ENCODE measurements at regions not wholly inside any gene's neighbourhood (a gene's known extent, or its start where the extent isn't known, plus 50 kb on each side); places are given as distances from the start of the nearest gene placed in this dataset.

DNA sequence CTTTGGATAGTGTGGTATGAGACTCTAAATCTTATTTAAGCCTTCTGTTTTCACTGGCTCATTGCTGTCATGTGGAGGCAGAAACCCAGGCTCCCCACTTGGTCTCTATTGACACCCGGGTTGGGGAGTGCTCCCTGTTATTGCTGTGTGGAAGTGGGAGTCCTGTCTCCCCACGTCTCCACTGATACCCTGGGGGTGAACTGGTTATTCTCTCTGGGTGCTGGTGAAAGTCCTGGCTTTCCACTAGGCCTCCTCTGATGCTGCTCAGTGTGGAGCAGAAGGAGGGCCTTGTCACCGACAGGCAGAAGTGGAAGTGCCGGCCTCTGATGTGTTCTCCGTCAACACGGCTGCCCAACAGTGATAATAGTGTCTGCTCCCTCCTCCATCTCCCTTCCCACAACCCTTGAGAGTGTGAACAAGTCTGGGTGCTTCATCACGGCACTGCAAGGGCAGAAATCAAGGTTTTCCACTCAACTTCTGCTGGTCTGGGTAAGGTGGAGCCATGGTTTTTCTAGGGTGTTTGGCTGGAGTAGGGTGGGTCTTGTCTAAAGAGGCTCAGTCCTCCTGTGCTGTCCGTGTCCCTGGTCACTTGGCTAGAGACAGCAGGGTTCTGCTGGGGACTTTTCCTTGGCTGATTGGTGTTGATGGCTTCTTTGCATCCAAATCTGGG is 240.7 kb upstream of the B3GAT1 start:
- no peak for DNase-seq (ENCODE audit: low read depth, low spot score)

DNA sequence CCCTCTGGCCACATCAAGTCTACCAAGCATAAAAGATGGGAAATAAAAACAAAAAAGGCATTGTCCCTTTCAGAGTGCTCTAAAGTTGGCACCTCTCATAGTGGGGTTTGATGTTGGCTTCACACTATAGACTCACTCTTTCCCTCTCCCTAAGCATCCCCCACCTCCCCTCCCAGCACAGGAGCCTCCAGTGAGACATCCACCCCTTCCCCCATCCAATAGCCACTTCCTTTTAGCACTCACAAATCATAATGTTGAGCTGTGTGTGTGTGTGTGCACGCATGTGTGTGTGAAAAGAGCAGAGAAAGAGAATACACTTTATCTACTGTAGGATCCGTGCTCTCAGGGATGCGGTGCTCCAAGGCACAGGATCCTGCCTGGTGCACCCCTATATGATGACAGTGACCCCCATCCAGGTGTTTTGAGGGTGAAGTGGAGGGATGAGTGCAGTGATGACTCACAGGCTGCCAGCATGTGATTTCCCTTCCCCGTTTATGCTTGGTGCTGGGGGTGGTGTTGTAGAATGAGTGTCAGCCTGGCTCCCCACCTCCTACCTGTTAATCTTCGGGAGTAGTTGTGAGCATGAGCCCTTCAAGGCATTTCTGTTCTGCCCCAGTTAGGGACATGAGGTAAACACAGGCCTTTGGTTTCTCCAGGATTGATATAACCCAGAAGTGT is 235.2 kb upstream of the B3GAT1 start:
- no peak for DNase-seq (ENCODE audit: low read depth, low spot score)

DNA sequence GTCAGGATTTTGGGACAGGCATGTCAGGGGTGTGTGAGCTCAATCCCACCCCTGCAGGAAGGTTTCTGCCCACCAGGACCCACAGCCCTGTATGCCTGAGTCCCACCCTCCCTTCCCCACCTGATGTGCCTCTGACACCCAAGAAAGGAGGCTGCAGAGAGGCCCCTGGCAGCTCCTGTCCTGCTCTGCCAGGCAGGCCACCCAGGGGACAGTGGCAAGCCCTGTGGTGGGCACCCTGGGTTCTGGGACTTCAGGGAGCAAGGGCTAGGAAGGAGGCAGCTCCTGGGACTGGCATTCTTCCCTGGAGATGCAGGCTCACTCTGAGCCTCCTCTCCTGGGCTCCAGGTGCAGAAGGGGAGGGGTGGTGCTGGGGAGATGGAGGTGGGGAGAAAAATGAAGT is 234.5 kb upstream of the B3GAT1 start:
- DNase-seq (ENCODE audit: low read depth, low spot score) = no peak

DNA sequence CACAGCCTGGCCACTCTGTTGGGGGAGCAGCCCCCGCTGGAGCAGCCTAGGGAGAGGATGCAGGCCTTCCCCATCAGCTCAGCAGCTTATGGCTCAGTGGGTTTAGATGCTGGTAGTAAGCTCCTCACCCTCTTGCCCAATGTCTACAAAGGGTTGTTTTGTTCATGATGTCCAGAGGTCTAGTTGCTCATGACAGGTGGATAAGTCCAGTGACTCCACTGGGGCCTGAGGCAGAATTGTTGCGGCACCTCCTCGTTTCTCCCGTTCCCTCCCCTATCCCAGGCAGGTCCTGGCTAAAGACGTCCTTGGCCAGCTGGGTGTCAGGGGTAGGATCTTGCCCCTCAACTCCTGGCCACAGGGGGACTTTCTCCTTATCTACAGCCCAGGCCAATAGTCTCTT is 233.5 kb upstream of the B3GAT1 start:
- no peak for DNase-seq (ENCODE audit: low read depth, low spot score)

DNA sequence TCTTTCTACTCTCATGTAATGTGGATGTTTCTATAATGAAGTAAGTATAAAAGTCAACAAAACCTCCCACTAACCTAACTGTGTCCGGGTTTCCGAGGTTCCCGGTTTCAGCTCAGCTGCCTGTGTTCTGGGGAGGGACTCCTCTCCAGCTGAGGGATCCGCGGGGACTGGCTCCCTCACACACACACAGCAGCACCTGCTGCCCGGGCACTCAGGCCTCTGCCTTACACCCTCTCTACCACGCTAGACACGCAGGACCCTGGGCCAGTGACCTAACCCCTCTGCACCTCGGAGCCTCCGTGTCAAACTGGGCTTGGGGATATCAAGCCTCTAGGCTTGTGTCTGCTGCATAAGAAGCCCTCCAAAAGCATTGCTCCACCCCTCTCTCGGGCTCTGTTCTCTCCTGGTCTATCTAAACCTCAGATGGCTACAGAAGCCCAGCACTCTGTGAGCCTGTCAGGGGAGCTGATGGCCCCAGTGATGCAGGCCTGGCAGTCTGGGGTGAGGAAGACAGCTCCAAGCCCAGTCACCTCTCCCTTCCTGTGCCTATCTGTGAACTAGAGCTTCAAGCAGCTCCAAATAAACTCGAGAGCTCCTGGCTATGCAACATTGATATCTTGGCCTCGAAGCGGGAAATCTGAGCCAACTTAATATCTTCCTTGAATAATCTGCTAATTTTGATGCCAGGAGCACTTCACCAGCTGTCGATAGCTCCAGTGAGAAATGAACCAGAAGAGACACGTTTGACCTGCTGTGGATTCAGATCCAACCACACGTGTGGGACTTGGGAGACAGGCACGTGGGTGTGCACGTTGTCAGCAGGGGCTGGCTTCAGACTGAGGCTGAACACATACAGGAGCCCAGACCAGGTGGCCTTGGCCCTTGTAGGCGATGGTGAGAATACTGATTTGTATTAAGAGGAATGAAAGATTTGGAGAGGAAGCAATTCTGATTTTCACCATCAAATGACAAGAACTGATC is 232.7 kb upstream of the B3GAT1 start:
- no peak for DNase-seq (ENCODE audit: low read depth, low spot score)

DNA sequence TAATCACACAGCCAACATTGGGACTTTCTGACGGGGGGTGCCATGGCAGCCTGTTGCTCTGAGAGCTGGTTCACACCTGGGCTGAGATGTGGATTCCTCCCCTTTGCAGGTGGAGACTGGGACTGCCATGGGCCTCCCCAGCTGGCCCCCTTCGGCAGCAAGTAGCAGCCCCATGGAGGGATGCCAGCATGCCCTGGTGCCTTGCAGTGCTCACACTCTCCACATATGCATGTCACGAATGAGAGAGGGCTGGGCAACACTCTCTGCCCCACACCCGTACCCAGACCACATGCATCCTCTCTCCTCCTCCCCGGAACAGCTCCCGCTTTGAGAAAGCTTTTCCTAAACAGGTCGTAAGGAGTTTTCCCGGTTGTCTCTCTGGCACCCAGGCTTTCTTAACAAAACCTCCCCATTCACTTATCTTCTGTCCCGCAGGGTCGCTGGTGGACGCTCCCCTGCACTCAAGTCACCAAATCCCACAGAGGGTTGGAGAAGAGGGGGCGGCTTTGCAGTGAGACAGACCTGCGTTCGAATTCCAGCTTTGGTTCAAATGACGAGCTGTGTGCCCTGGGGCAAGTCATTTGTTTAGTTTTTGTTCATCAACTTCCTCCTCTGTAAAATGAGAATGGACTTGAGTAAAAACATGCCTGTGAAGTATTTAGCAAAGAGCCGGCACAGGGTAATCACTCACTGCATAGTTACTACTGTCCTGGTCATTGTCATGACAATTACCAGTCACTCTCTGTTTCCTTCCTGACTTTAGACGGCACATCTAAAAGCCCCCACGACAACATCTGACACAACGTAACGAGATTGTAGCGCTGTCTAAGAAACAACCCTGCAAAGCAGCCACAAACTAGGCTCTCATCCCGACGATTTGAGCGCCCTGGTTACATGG is 231.3 kb upstream of the B3GAT1 start:
- DNase-seq (ENCODE audit: low read depth, low spot score) = no peak

DNA sequence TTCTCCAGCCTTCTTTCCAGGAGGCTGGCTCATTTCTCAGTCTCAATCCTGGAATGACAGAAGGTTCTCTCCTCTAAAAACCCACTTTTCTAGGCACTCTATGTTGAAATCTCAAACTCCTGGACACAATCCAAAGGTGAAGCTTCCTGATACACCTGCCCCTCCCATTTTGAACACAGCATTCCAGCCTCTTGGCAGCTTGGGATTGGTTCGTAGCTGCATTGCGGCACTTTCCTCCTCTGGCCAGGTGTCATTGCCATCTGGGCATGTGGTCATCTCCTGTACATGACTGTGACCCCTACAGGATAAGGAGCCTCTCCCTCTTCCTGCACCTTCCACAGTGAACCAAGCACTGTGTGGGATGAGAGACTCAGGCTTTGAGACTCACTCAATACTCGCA is 230.2 kb upstream of the B3GAT1 start:
- no peak for DNase-seq (ENCODE audit: low read depth, low spot score)

DNA sequence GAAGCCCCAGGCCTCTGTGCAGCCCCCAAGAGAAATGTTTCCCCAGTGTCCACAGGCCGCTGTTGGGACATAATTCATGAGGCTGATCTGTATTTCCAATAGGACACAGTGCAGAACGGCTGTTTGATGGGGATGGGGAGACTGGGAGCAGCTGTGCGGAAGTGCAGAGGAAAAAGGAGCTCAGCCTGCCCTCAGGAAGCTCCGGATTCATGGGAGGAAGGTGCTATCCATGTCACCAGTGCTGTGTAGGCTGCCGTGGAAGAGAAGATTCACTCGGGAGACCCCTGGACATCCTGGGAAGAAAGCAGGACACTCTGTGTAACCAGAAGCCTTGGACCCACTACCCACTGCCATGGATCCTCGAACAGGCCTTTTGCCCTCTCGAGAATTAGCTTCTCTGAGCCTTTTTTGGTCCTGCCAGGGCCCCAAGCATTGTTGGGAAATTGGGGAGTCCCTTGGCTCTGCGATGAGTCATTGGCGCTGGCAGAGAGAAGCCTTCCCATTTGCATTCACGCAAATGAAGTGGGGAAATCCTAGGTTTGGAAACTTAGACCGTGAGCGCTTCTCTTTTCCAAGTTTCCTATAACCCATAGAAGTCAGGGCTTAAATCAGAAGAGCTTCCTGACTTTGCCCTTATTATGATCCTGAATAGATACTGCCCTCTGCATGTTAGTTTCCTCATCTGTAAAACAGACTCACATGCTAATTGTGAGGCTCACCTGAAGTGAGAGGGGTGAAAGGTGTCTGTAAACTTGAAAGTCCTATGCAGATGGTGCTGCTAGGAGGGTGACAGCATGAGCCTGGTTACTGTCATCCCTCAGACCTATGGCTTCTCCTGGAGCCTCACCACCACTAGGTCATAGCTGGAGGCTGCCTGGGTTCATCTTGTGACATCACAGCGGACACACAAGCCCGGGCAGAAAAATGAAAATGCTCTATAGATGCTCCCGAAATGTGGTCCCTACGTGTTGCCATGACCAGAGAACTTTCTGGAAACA is 229.2 kb upstream of the B3GAT1 start:
- no peak for DNase-seq (ENCODE audit: low read depth, low spot score)

DNA sequence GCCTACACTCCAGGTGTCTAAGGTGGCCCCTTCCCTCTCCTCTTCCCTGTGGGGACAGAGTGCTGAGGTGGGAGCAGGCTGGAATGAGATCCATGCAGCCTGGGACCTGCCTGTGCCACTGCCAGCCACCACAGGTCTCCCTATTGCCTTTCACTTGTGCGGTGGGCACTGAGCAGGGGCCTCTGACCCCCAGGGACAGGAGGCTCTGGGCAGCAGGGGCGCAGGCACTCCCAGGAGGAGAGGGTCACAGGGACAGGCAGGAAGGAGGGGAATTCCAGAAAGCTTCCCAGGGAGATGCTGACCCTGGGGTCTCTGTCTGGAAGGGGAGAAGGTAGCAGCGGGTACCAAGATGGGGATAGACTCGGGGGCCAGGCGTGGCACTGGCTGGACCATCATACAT is 228.5 kb upstream of the B3GAT1 start:
- DNase-seq (ENCODE audit: low read depth, low spot score) = no peak

DNA sequence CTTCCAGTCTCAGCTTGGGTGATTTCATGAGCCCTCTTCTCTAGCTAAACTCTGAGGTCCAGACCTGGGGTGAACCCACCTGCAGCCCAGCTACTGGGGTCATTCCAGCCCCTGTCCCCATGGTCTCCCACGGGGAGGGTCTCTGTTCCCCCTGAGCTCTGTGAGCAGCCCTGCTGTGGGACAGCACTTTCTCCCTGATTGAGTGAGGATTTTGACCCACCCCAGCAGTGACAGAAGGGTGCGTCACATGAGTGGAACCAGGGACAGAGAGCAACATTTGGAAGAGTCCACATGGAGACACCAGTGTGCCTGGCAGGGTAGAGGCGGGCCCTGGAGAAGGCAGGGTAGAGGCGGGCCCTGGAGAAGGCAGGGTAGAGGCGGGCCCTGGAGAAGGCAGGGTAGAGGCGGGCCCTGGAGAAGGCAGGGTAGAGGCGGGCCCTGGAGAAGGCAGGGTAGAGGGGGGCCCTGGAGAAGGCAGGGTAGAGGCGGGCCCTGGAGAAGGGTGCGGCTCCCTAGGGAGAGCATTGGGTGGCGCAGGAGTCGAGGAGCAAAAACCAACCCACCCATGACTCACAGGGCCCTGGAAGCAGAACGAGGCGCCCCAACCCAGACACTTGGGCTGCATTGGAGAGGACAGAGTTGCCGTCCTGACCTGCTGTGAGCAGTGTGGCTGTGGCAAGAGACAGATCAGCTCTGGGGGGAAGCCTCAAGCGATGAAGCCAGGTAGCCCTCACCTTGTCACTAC is 227.7 kb upstream of the B3GAT1 start:
- no peak for DNase-seq (ENCODE audit: low read depth, low spot score)

DNA sequence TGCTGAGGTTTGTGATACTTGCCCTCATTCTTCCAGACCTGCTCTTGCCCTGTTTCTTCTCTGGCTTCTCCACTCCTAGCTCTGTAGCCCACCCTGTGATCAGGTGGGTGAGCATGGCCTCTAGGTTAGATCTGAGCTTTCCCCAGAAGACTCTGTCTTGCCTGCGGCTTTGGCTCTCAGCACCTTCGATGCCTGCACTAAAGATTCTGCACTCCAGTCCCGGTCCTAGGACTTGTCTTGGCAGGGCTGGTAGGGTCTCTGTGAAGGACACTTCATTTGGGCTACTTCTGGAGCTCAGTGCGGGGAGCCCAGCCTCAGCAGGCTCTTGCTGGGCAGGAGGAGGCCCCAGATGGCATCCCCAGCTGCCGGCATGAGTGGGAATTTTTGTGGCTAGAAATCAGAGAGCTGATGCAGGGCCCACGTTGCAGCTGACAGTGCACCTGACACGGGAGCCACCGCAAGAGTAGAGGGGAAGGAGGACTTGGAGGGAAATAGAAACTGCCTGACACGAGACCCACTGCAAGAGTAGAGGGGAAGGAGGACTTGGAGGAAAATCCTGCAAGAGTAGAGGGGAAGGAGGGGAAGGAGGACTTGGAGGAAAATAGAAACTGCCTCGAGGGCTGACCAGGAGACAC is 226.9 kb upstream of the B3GAT1 start:
- no peak for DNase-seq (ENCODE audit: low read depth, low spot score)

DNA sequence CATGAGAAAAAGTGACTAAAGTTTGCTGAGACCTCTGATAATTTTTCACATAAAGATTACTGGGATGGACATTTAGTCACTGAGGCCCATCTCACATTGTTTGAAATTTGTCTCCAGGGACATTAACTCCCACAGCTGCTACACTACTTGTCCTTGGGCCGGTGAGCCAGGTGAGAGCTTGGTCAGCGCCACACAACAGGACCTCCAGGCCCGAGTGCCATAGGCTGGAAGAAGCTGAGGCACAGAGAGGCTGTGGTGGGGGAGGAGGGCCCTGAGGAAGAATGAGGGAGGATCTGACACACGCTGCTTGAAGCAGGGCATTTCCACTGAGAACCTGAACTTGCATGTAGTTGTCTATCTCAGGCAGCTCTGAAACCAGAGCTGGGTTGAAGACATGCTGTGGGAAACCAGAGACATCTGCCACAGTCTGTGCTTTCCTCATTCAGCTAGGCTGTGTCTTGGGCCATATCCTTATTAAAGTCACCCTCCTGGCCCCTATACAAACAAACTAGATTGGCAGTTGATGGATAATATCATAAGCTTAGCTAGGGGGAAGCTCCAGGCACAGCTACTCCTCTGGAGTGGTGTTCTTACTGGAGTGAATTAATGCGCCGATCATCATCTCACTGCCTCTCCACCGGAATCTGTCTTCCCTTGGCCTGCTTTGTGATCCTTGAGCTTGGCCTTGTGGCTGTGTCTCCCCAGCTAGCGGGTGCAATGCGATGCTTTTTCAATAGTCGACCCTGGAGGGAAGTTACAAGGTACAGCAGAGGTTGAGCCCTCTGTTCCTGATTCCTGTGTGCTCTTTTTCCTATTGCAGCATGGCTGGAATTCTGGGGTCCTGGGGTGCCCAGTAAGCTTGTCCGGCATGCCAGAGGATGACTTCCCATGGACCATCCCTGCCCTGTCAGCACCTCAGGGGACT is 225.3 kb upstream of the B3GAT1 start:
- no peak for DNase-seq (ENCODE audit: low read depth, low spot score)

DNA sequence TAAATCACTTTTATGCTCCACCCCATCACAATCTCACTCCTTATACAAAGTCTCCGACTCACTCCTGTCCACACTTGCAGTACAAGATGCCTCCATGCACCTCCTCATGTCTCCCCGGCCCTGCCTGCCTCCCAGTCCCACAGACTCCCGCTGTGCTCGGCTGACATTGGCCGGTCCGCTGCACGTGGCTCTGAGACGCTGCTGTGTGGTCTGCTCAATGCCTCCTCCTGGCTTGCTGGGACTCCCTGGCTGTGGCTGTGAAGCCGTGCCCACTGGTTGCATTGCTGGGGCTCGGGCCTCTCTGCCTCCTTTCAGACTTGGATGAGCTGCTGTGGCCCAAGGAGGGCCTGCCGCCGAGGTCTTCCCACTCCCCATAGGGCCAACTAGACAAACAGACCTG is 224.0 kb upstream of the B3GAT1 start:
- no peak for DNase-seq (ENCODE audit: low read depth, low spot score)

DNA sequence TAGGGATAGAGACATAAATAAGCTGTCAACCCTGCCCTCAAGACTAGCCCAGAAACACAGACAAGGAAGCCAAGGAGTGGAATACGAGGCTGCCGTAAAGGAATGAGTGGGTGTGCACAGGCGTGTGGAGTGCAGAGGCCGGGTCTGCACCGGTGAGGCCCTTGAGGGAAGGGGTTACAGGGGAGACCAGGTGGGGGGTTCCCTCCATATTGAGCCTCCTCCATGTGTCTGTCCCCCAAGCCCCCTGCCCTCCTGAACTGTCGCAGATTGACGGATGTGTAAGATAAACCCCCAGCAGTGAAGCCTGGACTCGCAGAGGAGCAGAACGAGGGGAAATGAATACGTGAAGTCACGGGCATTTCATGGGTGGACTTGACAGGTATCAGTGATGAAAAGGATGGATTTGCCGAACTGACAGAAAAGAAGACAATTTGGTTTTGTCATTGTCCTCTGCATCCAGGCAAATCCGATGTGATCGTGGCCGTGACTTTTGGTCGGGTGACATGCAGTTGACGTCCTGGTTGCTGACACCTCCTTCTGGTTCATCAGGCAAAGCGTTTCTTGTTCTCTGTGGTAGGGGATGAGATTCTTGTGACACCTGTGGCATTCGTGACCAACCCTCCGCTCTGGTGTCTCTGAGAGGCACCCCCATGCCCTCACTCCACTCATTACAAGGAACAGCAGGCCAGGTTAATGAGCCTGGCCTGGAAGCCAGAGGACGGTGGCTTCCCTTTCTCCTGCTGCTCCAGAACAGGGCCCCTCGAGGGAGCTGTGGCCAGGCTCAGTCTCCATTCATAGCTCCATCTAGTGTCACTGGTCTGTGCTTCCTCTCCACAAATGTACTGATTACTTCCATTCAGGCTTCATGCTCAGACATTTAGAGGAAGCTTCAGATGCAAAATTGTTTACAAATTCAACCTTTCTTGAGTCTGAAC is 223.1 kb upstream of the B3GAT1 start:
- DNase-seq (ENCODE audit: low read depth, low spot score) = no peak

DNA sequence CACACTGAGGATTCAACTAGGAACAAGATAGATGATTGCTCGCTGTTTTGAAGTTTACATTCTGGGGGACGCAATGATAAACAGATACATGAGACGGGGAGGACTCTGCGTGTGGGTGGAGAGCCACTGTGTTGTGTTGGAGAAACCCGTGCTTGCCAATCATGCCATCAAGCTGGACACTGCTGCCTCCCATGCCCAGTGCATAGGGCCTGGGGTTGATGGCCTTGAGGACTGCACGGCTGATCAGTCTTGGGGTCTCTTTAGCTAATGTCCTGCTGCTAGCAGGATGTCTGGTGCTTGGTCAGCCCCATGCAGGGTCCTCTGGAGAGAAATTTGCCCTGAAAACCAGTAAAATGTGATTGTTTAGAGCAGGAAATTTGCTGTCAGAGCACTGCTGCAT is 221.2 kb upstream of the B3GAT1 start:
- DNase-seq (ENCODE audit: low read depth, low spot score) = no peak

DNA sequence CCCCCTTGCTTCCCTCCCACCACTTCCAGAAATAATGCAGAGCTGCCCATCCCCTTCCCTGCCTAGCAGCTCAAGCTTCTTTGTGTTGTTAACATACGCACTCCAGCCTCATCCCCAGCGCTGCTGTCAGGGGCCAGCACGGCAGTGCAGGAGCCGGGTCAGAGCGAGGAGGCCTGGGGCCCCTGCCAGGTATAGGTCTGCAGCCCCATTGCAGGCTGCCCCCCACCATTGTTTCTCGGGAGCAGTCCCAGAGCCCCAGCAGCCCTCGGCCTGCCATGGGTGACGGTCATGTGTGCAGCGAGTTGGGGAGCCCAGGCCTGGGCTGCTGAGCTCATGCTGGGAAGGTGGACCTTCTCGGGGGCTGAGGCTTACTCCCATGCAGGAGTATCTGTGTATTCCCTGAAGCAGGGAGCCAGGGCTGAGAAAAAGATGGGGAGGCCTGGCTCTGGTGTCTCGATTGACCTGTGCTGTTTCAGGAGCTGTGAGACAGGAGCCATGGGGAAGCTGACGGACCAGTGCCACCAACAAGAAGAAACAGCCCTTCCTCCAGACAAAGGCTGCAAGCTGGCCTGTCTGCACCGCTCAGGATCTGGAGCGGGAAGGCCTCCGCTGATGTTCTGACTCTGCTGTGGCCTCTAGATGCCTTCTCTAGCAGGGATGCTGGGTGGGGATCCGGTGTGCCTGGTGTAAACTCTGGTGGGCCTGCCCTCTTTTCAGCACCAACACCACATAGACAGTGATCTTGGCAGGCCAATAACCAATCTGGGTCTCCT is 220.5 kb upstream of the B3GAT1 start:
- no peak for DNase-seq (ENCODE audit: low read depth, low spot score)

Data from astrocyte of the hippocampus (primary cell).